ENCODE measurements at regions not wholly inside any gene's neighbourhood (a gene's known extent, or its start where the extent isn't known, plus 50 kb on each side); places are given as distances from the start of the nearest gene placed in this dataset.

- TF ChIP-seq SIN3A (IDR thresholded peaks at IDR 0.05; ENCODE audit: borderline replicate concordance, insufficient read depth, low read depth, low read length) (no peak), CTCF (IDR thresholded peaks at IDR 0.05) (no peak), POLR2AphosphoS5 (IDR thresholded peaks at IDR 0.05; ENCODE audit: low read depth, low read length) (no peak), REST (IDR thresholded peaks at IDR 0.05; ENCODE audit: insufficient read depth in 1 of 2, low read depth in 2 of 2, low read length in 1 of 2) (no peak)
Observed at GRCh38 chr1:88474555-88475304, 209.3 kb upstream of the PKN2 start.

All from Panc1 (cell line).